HG02610 (cell line): ENCODE measurements at regions not wholly inside any gene's neighbourhood (a gene's known extent, or its start where the extent isn't known, plus 50 kb on each side); places are given as distances from the start of the nearest gene placed in this dataset.
"Not testable (repeated sequence)": the region's sequence is repeated elsewhere in the genome, so short reads cannot be mapped to it uniquely, and the experiment has no call there.

Experiments
- ATAC-seq: cut with Tn5 transposase; IDR thresholded peaks from one replicate; pipeline ENCODE4 v1.9.1; 2021; ENCODE audit warnings: mild to moderate bottlenecking, moderate library complexity; ENCODE audit not compliant: unreplicated experiment

GRCh38 chr20:1827510-1827973 is 67.7 kb upstream of the SIRPA start:
- ATAC-seq, result no peak

DNA sequence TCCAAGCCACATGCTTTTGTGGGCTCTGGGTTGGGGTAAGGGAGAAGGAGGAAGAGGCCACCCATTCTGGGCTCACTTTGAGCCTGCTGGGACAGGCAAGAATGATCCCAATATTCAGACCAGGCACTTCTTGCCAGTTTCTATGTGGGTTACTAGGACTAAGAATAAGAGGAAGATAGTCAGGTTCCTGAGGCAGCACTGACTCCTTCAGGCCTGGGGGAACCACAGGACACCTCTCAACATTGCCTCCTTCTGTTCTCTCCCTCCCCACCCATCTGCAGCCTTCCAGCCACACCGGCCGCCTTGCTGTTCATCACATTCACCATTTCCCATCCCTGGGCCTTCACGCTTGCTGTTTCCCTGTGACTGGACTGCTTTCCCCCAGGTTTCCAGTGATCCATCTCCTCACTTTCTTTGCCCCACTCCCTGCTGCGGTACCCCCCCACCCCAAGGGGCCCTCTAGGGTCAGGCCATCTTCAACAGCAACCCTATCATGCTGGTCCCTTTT is 69.2 kb upstream of the SIRPA start:
- no peak for ATAC-seq

DNA sequence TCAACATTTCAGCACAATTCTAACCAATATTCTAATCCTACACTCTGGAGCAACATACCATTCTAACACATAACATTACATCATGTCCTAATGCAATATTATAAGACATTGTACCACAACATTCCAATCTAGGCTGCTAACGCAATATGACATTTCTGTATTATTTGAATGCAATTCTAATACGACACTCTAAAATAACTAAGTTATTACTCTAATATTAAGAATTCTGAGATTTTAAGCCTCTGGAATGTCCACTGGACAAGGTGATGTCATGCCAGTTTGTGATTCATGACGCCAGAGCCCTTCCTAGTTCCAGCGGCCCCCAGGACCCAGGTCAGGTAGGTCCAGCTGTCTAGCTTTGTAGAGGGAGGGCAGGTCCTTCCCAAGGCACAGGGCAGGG is 69.7 kb upstream of the SIRPA start:
- ATAC-seq, result no peak

DNA sequence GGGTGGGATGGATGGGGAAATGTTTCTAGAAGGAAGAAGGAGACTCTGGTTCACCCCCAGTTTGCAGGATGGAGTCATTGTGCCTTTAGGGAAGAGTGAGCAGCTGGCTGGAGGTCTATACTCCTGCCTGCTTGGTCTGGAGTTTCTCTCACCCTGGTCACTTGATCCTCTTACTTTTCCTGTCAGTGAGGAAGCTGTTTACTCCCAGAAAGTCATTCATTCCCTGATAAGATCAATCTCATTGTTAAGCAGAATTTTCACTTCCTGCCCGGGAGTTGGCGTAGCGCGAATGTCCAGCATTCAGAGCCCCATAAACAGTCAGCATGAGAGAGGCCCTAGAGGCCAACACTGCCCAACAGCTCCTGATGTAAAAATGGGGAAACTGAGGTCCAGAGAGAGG is 70.4 kb upstream of the SIRPA start:
- ATAC-seq, result no peak

GRCh38 chr20:1824181-1824580 is 71.0 kb upstream of the SIRPA start:
- ATAC-seq, result no peak

GRCh38 chr20:1823450-1823844 is 71.8 kb upstream of the SIRPA start:
- no peak for ATAC-seq

DNA sequence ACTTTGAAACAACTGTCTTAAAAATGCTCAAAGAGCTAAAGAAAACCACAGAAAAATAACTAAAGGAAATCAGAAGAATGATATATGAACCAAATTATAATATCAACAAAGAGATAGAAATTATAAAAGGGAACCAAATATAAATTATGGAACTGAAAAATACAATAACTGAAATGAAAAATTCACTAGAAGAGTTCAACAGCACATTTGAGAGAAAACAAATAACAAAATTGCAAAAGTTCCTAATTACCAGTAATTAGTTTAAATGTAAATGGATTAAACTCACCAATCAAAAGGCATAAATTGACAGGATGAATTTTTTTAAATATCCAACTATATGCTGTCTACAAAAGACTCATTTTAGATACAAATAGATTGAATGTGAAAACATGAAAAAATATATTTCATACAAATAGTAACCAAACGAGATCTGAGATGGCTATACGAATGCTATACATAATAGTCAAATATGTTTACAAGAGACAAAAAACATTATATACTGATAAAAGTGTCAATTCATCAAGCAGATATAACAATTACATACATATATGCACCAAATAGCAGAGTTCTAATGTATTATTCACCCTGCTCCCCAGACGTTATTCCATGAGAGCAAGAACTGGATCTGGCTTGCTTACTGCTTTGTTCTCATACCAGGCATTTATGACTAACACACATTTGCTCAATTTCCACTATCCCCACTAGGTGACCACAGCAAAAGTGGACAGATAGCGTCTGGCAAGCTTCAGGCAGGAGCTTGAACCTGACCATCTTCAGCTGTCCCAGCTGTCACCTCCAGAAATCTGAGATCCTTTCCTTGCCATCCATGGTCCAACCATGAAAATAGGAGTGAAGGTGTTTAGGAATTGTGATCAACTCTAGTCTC is 72.4 kb upstream of the SIRPA start:
- no peak for ATAC-seq

DNA sequence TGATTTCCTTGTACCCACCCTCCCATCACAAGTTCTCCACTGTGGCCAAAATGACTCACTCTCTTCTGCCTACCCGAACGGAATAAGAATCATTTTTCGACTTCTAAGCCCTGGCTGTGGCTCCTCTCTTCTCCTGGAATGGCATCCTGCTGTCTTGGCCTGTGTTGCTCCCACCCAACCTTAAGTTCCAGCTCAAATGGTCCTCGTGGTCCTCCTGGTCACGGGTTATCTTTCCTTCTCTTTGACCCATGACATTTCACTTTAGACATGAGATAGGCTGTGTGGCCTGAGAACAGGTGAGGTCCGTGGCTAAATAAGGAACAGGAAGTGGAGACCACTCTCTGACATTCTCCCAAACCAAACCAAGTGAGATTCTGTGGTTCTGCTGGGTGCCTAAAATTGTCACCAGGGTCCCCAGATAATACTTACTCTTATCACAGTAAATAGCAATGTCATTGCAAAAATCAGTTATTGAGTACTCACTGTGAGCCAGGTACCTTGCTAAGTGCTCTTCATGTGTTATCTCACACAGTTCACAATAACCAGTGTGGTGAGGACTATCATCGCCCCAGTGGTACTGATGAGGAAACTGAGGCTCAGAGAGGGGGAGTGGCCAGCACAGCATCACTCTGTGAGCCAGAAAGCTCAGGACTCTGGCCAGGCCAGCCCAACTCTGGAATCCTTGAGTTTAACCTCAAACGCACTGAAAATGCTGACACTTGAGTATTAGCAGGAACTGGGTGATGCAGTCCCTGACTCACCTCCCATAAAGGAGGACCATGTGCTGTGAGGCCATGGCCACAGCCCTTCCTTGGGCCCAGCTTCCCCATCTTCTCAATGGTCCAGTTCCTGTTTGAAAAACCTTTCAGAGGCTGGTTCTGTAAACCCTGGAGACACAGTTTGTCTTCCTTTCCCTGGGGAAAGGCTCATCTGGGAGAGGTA is 74.8 kb upstream of the SIRPA start:
- ATAC-seq, result no peak

DNA sequence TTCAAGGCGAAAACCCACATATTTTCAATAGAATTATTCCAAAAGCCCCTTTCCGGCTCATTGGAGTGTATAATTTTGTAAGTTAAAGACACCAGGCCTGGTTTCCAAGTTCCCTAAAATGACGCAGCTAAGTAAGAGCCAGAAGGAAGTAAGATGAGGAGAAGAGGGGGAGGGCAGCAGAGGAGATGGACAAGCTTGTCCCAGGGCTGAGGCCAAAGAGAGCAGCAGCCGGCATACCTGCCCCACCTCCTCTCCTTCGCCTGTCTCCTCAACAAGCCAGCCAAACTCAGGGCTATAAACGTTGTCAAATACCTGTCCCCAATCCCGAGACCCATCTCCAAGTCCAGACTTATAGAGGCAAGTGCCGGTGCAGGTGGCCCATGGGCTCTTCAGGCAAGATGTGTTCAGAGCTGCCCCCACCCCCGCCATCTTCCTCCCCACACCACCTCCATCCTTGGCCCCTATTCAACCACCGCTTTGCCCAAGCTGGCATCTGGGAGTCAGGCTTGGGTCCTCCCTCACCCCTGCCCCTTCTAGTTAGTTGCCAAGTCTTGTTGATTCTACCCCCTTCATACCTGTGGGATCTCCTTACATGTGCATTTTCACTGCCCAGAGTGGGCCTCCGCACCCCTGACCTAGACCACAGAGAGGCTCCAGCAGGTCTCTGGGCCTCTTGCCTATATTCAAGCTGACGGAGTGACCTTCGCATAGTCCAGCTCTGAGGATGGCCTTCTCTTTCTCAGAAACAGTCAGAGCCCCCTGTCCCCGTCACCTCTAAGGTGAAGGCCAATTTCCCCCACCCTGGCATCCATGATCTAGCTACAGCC is 75.7 kb upstream of the SIRPA start:
- ATAC-seq, result no peak

DNA sequence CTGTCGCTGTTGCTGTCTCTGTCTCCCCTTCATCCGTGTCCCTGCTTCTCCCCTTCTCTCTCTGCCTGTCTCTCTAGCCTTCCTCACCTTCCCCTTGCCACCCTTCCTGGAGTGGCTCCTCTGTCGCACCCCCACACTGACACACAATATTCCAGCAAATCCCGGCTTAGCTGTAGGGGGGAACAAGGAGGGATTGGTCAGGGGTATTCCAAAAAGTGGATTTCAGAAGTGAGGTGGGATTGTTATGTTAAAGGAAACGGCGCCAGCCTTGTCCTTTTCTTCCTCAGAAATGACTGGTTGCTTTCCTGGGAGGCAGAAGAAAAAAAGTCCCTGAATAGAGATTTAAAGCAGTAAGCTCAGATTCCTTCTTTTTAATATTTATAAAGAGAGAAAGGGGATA is 76.3 kb upstream of the SIRPA start:
- no peak for ATAC-seq

DNA sequence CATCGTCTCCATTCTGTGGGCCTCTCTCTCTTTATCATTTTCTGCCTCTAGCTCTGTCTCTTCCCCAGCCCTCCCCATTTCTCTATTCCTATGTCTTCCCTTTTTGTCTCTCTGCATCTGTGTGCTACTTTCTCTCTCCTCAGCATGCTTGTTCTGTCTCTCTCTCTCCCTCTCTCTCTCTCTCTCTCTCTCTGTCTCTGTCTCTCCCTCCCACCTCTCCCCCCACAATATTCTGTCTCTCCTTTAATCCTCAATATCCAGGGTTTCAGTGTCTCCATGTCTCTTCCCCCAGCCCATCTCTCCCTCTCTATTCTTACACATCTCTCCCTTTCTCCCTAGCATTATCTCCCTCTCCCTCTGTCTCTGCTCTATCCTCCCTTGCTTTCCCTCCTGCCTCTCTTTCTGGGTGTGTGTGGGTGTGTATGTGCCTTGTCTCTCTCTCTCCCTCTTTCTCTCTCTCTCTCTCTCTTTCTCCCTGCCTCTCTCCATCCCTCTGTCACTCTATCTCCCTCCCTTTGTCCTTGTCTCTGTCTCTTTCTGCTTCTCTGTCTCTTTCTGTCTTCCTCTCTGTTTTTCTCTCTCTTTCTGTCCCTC is 76.9 kb upstream of the SIRPA start:
- ATAC-seq, result no peak

DNA sequence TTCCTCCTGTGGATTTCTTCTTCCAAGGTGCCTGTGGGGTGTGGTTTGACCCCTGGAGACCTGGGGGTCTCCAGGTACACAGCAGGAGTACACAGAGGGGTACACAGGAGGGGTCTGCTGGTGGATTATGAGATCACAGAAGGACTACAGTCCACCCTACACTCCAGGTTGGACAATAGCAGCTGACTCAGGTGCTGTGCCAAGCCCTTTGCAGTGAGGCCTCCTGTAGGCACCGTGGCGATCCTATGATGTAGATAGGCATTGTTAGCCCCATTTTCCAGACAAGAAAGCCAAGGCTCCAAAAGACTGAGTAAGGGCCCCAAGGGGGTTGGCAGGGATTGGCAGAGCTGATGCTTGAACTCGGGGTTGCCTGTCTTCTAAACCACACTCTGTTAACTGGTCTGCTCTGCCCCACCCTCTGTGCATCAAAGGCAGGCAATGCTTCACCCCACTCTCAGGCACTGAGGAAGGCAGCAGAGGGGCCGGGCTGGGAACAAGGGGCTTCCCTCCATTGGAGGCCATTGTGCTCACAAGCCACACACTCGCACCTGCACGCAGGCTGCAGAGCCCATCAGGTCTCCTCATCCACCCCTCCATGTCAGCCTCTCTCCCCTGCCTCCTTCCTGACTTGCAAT is 77.5 kb upstream of the SIRPA start:
- ATAC-seq, result no peak

DNA sequence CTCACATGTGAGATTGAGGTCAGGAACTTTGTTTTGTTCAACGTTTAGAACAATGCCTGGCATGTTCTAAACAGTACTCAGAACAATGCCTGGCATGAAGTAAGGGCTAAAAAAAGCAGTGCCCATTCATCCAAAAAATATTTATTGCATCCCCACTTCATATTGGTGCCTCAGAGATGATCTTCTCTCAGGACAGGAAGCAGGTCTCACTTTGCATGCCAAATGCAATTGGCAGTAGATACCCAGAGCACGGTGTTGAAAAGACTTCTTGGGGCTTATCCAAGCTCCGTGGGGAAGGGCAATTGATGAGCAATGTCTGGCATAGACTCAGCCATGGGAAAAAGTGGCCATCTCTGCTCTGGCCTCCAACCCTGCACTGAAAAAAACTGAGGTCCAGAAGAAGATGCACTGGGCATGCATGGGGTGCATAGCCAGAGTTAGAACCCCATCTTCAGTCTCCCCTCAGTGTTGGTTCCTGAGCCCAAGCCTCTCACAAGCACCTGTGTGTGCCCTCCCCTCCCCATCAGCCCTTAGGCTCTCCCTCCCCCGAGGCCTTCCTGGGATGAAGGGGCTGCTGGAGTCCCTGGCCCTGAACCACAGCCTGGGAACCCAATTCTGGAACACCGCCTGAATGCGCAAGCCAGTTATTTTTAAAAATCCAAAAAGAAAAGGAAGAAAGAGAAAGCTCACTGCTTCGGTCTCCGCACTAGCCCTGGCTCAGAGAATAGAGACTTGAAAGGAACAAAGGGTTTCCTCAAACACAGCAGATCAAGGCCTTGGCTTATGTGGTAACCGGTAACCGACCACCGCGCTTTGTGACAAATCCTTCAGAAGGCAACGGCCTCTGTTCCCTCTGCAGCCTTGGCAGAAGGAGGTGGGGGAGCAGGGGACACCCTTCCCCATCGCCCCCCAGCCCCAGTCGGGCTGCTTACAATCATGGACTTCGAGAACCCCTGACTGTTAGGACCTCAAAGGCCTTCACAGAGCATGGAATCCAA is 78.5 kb upstream of the SIRPA start:
- no peak for ATAC-seq

DNA sequence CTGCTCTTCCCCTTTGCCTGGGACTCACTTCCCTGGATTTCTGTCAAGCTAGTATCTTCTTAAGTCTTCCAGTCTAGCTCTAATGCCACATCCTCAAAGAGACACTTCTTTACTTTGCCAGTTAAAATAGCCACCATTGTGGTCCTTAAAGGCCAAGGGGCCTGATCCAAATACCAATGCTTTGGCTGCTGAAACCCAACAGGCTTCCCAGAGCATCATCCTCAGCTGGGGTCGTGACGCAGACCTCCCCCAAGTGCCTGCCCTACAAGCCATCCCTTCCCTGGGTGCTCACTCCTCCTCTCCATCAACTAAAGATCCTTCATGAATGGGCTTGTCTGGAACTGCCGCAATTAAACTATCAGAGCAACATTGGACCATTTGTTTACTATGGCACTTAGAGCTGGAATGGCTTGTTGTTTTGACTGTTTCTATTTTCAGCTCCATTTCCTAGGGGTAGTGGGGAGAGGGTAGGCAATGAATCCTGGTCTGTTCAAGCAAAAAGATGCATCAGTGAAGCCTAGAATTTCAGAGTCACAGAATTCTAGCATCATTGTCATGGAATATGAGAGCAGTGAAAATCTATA is 79.6 kb upstream of the SIRPA start:
- no peak for ATAC-seq

DNA sequence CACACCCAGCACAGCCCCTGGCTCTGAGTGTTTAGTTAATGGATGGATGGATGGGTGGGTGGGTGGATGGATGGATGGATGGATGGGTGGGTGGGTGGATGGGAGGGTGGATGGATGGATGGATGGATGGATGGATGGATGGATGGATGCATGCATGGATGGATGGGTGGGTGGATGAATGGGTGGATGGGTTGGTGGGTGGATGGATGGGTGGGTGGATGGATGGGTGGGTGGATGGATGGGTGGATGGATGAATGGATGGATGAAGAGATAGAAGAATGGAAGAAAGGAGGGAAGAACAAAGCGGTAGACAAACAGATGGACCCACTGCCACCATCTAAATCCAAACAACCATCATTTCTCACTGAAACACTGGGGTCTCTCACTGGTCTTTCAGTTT is 80.3 kb upstream of the SIRPA start:
- not testable (repeated sequence) for ATAC-seq

DNA sequence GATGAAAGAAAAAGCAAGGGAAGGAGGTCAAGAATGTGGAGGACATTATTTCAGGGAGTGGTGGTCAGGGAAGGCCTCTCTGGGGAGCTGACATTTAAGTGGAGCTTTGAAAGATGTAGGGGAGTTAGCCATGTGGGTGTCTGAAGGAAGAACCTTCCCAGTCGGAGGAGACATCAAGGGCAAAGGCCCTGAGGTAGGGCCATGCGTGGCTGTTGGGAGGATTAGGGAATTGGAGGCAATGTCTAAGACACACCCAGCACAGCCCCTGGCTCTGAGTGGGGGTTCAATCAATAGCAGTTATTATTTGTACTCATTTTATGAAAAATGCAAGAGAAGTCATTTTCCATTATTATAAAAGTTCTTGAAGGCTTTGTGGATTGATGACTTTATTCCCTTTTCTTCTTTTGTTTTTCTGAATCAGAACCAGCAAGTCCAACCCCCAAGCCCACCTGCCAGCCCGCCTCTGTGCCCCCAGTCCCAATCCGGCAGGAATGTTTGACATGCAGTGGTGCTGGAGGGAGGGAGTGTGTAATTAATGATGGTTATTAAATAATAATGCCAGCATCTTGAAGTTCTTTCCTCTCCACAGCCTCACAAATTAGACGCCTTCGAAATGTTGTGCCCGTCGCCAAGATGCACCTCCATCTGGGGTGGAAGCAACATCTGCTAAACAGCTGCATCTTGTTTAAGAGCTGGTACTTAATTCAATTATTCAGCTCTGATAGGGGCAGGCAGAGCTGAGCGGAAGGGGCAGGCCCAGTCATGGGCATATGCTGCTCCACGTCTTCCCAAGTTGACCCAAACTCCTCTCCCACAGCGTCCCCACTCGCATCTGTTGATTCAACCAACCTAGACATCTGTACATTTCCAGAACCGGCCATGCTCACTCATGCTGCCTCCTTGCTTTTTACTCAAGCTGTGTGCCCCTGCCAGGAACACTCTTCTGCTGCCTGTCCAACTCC is 81.3 kb upstream of the SIRPA start:
- no peak for ATAC-seq

DNA sequence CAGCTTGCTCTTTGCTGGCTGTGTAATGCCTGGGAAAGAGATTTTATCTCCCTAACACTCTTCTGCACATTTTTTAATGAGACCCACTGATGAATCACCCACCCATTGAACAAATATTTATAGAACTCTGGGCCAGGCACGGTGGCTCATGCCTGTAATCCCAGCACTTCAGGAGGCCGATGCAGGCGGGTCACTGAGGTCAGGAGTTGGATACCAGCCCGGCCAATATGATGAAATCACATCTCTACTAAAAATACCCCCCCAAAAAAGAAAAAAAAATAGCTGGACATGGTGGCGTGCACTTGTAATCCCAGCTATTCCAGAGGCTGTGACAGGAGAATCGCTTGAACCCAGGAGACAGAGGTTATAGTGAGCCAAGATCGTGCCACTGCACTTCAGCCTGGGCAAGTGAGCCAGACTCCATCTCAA is 82.1 kb upstream of the SIRPA start:
- no peak for ATAC-seq
